Left lung (tissue), 4 donors: ENCODE measurements at regions not wholly inside any gene's neighbourhood (a gene's known extent, or its start where the extent isn't known, plus 50 kb on each side); places are given as distances from the start of the nearest gene placed in this dataset.
A peak's percentile ranks its signal among the peaks of the same experiment; 100 is the strongest.

Experiments used
- ATAC-seq: fragments of 200-7000 bp; cut with Tn5 transposase; one replicate; pipeline ENCODE4 v1.9.1; 2020; ENCODE audit warnings: moderate library complexity
- DNase-seq, 4 donors: peaks; one replicate each; pipeline ENCODE4 v3.0.0-alpha.2; 2013 to 2020
- H3K27ac ChIP-seq, 2 donors: fragments of 200-600 bp; sonication (generic) in 1 of 2; one replicate each; pipeline versions ENCODE4 v1.5.0 to v1.8.0; 2020 to 2021
- H3K27me3 ChIP-seq, 2 donors: fragments of 200-600 bp; sonication (generic) in 1 of 2; one replicate each; pipeline versions ENCODE4 v1.5.0 to v1.8.0; 2020 to 2021
- H3K36me3 ChIP-seq, 2 donors: fragments of 200-600 bp; sonication (generic) in 1 of 2; one replicate each; pipeline versions ENCODE4 v1.5.0 to v1.8.0; 2020 to 2021
- H3K4me1 ChIP-seq, 2 donors: fragments of 200-600 bp; one replicate each; pipeline ENCODE4 v1.8.0; 2021
- H3K4me3 ChIP-seq, 2 donors: fragments of 200-600 bp; sonication (generic) in 1 of 2; one replicate each; pipeline versions ENCODE4 v1.5.0 to v1.8.0; 2020 to 2021; ENCODE audit warnings: mild to moderate bottlenecking in 1 of 2
- H3K9me3 ChIP-seq, 2 donors: fragments of 200-600 bp; sonication (generic) in 1 of 2; one replicate each; pipeline versions ENCODE4 v1.5.0 to v1.8.0; 2020 to 2021
- intact Hi-C, 2 donors: fragments of 100-400 bp; cut with DNase I; formaldehyde crosslinking; loops; one replicate each; pipeline versions ENCODE4 v1.11.2 to v1.14.2; 2022
- TF ChIP-seq, protein P1 (sequence below), 2 donors: fragments of 200-600 bp; sonication (generic) in 1 of 2; IDR thresholded peaks; one replicate each; pipeline versions ENCODE4 v1.5.0 to v1.8.0; 2021; ENCODE audit warnings: antibody characterized with exemption in 2 of 2
- donor health status: DM: no; HTN: yes; CAD: no.
- donor health status: DM: no; HTN: no; CAD: no.

- Histone ChIP-seq H3K36me3 (no peaks in the 10 kb centered on the region), H3K9me3 (no peaks in the 10 kb centered on the region), H3K27ac (no peak overlapping the region), H3K27me3 (no peaks in the 10 kb centered on the region), H3K4me1 (no peaks in the 10 kb centered on the region), H3K4me3 (no peak overlapping the region)
- ATAC-seq = no peak
- DNase-seq = no peak
- intact Hi-C loops = no loop called here
- TF ChIP-seq, protein P1, sequence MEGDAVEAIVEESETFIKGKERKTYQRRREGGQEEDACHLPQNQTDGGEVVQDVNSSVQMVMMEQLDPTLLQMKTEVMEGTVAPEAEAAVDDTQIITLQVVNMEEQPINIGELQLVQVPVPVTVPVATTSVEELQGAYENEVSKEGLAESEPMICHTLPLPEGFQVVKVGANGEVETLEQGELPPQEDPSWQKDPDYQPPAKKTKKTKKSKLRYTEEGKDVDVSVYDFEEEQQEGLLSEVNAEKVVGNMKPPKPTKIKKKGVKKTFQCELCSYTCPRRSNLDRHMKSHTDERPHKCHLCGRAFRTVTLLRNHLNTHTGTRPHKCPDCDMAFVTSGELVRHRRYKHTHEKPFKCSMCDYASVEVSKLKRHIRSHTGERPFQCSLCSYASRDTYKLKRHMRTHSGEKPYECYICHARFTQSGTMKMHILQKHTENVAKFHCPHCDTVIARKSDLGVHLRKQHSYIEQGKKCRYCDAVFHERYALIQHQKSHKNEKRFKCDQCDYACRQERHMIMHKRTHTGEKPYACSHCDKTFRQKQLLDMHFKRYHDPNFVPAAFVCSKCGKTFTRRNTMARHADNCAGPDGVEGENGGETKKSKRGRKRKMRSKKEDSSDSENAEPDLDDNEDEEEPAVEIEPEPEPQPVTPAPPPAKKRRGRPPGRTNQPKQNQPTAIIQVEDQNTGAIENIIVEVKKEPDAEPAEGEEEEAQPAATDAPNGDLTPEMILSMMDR (IDR thresholded peaks at IDR 0.05) = no peak
Observed at GRCh38 chr4:124253080-124253479, 459.5 kb downstream of the ANKRD50 start.

- Histone ChIP-seq H3K27ac (no peak overlapping the region), H3K4me3 (no peak overlapping the region), H3K27me3 (no peaks in the 10 kb centered on the region), H3K36me3 (no peaks in the 10 kb centered on the region), H3K9me3 (no peaks in the 10 kb centered on the region), H3K4me1 (no peaks in the 10 kb centered on the region)
- peak in 3 of 4 donors; percentile 42 to 88 (median 78) for DNase-seq
- TF ChIP-seq, protein P1 (IDR thresholded peaks at IDR 0.05) = peak; percentile 51 to 68
- intact Hi-C loops = no loop called here
- ATAC-seq = peak; percentile 95
Observed at GRCh38 chr4:124262211-124263179, 450.0 kb downstream of the ANKRD50 start.

DNA sequence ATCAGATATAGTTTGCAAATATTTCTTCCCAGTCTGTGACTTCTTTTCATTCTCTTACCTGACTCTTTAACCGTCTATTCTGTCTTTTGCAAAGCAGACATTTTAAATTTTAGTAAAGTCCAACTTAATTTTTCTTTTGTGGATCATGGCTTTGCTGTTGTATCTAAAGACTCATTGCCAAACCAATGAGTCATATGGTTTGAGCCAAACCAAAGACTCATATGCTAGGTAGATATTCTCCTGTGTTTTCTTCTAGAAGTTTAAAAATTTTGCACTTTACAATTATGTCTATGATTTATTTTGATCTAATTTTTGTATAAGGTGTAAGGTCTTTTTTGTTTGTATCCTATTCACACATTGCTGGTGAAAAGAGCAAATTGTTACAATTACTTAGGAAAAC, 446.8 kb downstream of the ANKRD50 start:
- Histone ChIP-seq H3K36me3 (no peaks in the 10 kb centered on the region), H3K4me1 (no peaks in the 10 kb centered on the region), H3K27ac (no peak overlapping the region), H3K9me3 (peaks cover 0 to 4% of the 10 kb centered on the region in 2 donors), H3K4me3 (no peak overlapping the region), H3K27me3 (no peaks in the 10 kb centered on the region)
- intact Hi-C loops = no loop called here
- TF ChIP-seq, protein P1 (IDR thresholded peaks at IDR 0.05) = no peak
- no peak for ATAC-seq
- DNase-seq = no peak

DNA sequence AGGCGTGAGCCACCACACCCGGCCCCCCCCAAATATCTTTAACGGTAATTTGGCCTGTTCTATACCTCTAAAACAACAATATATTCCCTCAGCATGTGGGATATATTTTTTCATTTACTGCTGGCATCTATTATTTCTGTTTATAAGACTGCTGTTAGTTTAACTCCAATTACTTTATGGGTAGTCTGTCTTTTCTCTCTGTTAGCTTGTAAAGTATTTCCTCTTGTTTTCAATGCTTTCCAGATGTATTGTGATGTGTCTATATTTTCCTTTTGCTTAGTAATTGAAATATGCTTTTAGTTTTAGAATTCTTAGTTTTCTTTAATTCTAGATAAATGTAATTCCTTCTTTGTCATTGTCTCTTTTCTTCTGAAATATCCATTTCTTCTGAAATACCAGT, 445.8 kb downstream of the ANKRD50 start:
- Histone ChIP-seq H3K4me3 (no peak overlapping the region), H3K9me3 (peaks cover 0 to 6% of the 10 kb centered on the region in 2 donors), H3K4me1 (no peaks in the 10 kb centered on the region), H3K36me3 (no peaks in the 10 kb centered on the region), H3K27me3 (no peaks in the 10 kb centered on the region), H3K27ac (no peak overlapping the region)
- ATAC-seq (no peak), DNase-seq (no peak)
- intact Hi-C loops = no loop called here
- TF ChIP-seq, protein P1 (IDR thresholded peaks at IDR 0.05) = no peak

DNA sequence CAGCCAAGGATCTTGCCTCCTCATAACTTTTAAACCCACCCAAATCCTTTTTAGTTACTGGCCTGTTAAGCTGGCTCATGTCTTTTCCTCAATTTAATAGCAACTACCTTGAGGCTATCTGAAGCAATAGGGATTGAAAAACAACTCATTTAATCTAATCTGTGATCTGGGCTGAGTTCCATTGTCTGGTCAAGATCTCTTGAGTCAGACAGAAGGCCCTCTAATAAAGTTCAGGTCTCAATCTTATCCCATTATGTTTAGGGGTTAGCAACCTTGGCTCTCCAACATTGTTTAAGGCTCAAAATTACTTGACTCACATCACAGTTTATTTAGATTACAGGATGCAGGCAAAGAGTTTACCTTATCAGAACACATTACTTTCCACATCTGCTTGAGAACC, 436.1 kb downstream of the ANKRD50 start:
- Histone ChIP-seq H3K27me3 (no peaks in the 10 kb centered on the region), H3K9me3 (no peaks in the 10 kb centered on the region), H3K4me1 (no peaks in the 10 kb centered on the region), H3K27ac (no peak overlapping the region), H3K4me3 (no peak overlapping the region), H3K36me3 (no peaks in the 10 kb centered on the region)
- no peak for DNase-seq
- ATAC-seq = no peak
- intact Hi-C loops = no loop called here
- TF ChIP-seq, protein P1 (IDR thresholded peaks at IDR 0.05) = no peak
